ENCODE measurements at regions not wholly inside any gene's neighbourhood (a gene's known extent, or its start where the extent isn't known, plus 50 kb on each side); places are given as distances from the start of the nearest gene placed in this dataset.
A peak's percentile ranks its signal among the peaks of the same experiment; 100 is the strongest.

DNA sequence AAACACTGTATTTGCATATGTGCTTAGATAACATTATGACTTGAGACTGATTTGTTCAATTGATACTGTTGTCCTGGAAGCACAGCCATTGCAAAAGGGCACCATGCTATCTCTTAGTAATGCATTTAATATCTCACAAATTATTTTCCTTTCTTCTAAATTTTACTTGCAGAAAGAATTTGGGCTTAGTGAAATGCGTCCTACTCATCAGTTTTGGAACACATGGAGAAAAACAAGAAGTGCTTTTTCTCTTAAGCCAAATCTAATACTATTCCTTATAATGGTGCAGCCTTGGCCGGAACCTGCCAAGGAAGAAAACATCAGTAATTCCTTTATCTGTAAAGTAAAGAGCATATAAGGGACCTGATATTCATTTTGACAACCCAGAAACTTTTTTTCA is 172.2 kb upstream of the ZNF608 start:
- H3K4me1 ChIP-seq = peaks cover 12% of the 10 kb centered on the region
- intact Hi-C loops (cut with DNase I) = no loop called here
- H3K9me3 ChIP-seq = no peaks in the 10 kb centered on the region
- no peak for ATAC-seq
- no peak for DNase-seq
- H3K27me3 ChIP-seq (ENCODE audit: low read depth) = no peaks in the 10 kb centered on the region
- no peak overlapping the region for H3K4me3 ChIP-seq
- H3K27ac ChIP-seq = no peak overlapping the region
- H3K36me3 ChIP-seq = no peaks in the 10 kb centered on the region
- TF ChIP-seq, protein P1, sequence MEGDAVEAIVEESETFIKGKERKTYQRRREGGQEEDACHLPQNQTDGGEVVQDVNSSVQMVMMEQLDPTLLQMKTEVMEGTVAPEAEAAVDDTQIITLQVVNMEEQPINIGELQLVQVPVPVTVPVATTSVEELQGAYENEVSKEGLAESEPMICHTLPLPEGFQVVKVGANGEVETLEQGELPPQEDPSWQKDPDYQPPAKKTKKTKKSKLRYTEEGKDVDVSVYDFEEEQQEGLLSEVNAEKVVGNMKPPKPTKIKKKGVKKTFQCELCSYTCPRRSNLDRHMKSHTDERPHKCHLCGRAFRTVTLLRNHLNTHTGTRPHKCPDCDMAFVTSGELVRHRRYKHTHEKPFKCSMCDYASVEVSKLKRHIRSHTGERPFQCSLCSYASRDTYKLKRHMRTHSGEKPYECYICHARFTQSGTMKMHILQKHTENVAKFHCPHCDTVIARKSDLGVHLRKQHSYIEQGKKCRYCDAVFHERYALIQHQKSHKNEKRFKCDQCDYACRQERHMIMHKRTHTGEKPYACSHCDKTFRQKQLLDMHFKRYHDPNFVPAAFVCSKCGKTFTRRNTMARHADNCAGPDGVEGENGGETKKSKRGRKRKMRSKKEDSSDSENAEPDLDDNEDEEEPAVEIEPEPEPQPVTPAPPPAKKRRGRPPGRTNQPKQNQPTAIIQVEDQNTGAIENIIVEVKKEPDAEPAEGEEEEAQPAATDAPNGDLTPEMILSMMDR (IDR thresholded peaks at IDR 0.05) = no peak

- Histone ChIP-seq H3K4me3 (no peak overlapping the region), H3K27me3 (ENCODE audit: low read depth) (no peaks in the 10 kb centered on the region), H3K4me1 (peaks cover 12% of the 10 kb centered on the region), H3K9me3 (no peaks in the 10 kb centered on the region), H3K36me3 (no peaks in the 10 kb centered on the region), H3K27ac (no peak overlapping the region)
- intact Hi-C loops (cut with DNase I) = no loop called here
- no peak for DNase-seq
- TF ChIP-seq, protein P1 (IDR thresholded peaks at IDR 0.05) = no peak
- peak in 1 of 2 donors; percentile 41 for ATAC-seq
Observed at GRCh38 chr5:124919076-124919475, 172.6 kb upstream of the ZNF608 start.

DNA sequence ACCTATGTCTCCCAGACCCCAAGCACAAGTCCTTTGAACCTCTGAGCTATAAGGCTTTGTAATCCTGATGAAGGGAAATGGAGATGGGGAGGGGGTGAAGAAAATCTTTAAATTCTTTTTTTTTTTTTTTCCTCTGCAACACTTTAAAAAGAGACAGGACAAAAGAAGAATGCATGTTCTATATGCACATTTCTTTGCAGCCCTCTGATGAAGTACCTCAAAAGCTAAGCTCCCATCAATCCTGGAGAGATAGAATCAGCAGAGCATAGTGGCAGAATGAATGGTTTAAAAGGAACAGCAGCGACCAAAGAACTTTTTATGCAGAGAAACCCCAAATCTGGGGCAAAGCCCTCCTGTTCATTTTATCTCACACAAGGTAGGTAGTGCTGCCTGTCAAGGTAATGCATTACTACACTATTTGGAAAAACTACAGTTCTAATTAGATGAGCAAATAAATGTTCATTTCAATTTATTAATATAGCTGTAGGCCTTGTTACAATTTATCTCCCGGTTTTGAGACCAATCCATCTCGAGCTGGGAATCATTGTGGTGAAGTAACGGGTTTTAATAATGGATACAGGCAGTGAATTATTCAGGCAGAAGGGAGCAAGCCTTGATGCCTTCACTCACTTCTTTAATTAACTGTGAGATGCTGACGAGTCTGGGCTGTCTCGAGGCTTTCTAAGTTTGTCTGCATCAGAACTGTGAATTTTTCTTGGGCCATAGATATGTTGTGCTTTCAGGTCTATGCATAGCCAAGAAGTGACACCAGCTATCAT is 173.5 kb upstream of the ZNF608 start:
- DNase-seq (no peak), ATAC-seq (no peak)
- TF ChIP-seq, protein P1 (IDR thresholded peaks at IDR 0.05) = no peak
- Histone ChIP-seq H3K9me3 (no peaks in the 10 kb centered on the region), H3K4me3 (no peak overlapping the region), H3K27me3 (ENCODE audit: low read depth) (no peaks in the 10 kb centered on the region), H3K27ac (no peak overlapping the region), H3K4me1 (peaks cover 12% of the 10 kb centered on the region), H3K36me3 (no peaks in the 10 kb centered on the region)
- intact Hi-C loops (cut with DNase I) = no loop called here

DNA sequence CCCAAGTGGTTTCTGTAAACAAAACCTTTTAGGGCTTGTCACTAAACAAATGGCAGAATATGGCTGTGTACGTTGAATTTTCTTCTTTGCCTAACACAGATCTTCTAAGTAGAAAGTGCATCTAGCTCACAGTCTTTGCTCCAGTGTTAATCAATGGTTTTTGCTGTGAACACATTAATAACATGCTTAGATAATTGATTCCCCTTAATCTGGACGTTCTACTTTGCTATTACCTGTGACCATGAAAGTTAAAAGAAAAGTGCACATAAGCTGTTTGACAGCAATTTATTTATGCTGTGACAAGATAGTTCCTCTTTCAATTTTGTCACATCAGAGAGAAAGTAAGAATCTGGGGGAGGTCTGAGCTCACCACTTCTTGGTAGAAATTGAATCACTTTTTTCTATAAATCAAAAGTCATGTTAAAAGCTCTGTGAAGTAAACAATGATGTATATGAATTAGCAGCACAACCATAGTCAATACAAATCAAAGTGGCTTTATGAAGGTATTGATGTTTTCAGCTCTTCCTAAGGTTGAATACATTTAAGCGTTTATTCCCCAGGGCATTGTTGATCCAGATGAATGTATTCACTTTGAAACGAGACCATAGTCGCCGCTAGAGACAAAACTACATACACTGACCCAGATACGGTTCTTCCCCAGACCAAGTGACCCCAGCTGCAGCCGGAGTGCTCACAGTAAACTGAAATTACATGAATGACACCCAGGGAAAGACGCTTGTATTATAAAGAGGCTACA is 174.6 kb upstream of the ZNF608 start:
- TF ChIP-seq, protein P1 (IDR thresholded peaks at IDR 0.05) = no peak
- H3K4me1 ChIP-seq = peaks cover 12% of the 10 kb centered on the region
- no peaks in the 10 kb centered on the region for H3K27me3 ChIP-seq (ENCODE audit: low read depth)
- ATAC-seq (no peak), DNase-seq (no peak)
- H3K27ac ChIP-seq = no peak overlapping the region
- no peak overlapping the region for H3K4me3 ChIP-seq
- intact Hi-C loops (cut with DNase I) = no loop called here
- no peaks in the 10 kb centered on the region for H3K36me3 ChIP-seq
- no peaks in the 10 kb centered on the region for H3K9me3 ChIP-seq

DNA sequence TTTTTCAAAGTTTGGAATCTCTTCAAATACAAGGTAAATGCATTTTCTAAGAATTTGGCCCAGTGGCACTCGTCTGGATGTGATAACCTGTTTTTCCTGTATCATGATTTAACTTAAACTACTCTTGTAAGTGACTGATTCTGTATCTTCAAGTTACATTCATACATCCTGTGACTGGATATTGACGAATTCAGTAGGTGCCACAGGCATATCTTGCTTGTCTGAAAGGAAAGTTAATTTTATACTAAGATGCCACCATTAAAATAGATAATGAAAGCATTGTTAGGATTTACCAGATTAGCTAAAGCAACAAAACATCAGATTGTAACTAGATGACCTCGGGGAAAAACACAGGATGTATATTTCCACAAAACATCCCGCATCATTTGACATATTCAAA is 175.3 kb upstream of the ZNF608 start:
- intact Hi-C loops (cut with DNase I) = no loop called here
- Histone ChIP-seq H3K27ac (no peak overlapping the region), H3K4me1 (peaks cover 12% of the 10 kb centered on the region), H3K36me3 (no peaks in the 10 kb centered on the region), H3K27me3 (ENCODE audit: low read depth) (no peaks in the 10 kb centered on the region), H3K9me3 (no peaks in the 10 kb centered on the region), H3K4me3 (no peak overlapping the region)
- TF ChIP-seq, protein P1 (IDR thresholded peaks at IDR 0.05) = no peak
- no peak for DNase-seq
- no peak for ATAC-seq
